ENCODE measurements at regions not wholly inside any gene's neighbourhood (a gene's known extent, or its start where the extent isn't known, plus 50 kb on each side); places are given as distances from the start of the nearest gene placed in this dataset.

DNA sequence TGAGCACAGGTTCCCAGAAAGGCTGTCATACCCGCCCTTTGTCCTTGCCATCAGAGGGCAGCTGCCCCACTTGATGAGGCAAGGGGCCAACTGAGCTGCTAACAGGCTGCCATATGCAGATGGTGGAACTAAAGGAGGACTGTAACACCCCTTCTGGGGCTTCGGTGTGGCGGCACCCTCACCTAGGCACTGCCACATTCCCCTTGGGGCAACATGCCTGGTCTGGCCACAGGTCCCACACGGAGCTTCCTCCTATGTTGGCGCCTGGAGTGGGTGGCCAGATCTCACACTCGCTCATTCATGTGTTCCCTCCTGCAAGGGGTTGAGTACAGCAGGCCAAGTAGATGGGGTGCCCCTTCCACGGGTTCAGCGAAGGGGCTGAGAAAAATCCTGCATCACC, 777.4 kb upstream of the CHD1 start:
- Histone ChIP-seq H3K4me3 (ENCODE audit: low read depth, low read length) (no peak overlapping the region), H3K4me1 (no peaks in the 10 kb centered on the region), H3K9me3 (no peaks in the 10 kb centered on the region), H3K27me3 (replicated peaks; ENCODE audit: control insufficient read depth, insufficient read depth, low read length) (no peaks in the 10 kb centered on the region), H3K36me3 (ENCODE audit: control insufficient read depth, insufficient read depth, low read length) (no peaks in the 10 kb centered on the region)
- no peak for DNase-seq
- Mint-ChIP-seq H3K27me3 (ENCODE audit: insufficient read depth, unreplicated experiment) (peaks cover 7% of the 10 kb centered on the region), H3K4me1 (ENCODE audit: low read depth, unreplicated experiment) (no peaks in the 10 kb centered on the region), H3K4me3 (ENCODE audit: unreplicated experiment) (no peak overlapping the region), H3K9me3 (ENCODE audit: unreplicated experiment) (no peaks in the 10 kb centered on the region), H3K27ac (ENCODE audit: unreplicated experiment) (no peak overlapping the region), H3K36me3 (ENCODE audit: insufficient read depth, unreplicated experiment) (no peaks in the 10 kb centered on the region)
- CTCF ChIA-PET: no interaction called here
- TF ChIP-seq CTCF (IDR thresholded peaks at IDR 0.05; ENCODE audit: insufficient read depth in 1 of 2, low read depth in 1 of 2, low read length in 1 of 2, severe bottlenecking in 1 of 2, unreplicated experiment in 1 of 2): no peak
- POLR2A ChIA-PET: no interaction called here
- BruUV-seq (replicated peaks): no TSS peak
- intact Hi-C loops (cut with micrococcal nuclease; ENCODE audit: unreplicated experiment): no loop called here

DNA sequence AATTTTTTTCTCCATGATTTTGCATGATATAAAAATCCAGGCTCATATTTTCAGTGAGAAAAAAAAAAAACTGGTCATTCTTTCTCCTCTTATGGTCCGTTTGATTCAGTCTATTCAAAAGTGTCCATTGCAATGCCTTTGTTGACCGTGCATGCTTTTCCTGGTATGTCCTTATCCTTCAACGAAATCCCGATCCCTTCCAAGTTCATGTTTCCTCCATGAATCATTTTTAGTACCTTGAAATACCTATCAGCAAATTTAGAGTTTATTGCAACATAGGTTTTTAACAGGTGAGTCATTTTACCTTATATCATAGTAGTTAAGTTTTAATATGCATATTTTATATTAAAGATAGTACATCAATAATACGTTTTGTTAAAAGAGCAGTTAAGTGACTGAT, 773.8 kb upstream of the CHD1 start:
- no TSS peak for BruUV-seq (replicated peaks)
- H3K27me3 ChIP-seq (replicated peaks; ENCODE audit: control insufficient read depth, insufficient read depth, low read length): no peaks in the 10 kb centered on the region
- no peaks in the 10 kb centered on the region for H3K9me3 Mint-ChIP-seq (ENCODE audit: unreplicated experiment)
- ChIA-PET CTCF (no interaction called here), POLR2A (no interaction called here)
- no peaks in the 10 kb centered on the region for H3K36me3 Mint-ChIP-seq (ENCODE audit: insufficient read depth, unreplicated experiment)
- H3K36me3 ChIP-seq (ENCODE audit: control insufficient read depth, insufficient read depth, low read length): no peaks in the 10 kb centered on the region
- H3K4me3 Mint-ChIP-seq (ENCODE audit: unreplicated experiment): no peak overlapping the region
- TF ChIP-seq CTCF (IDR thresholded peaks at IDR 0.05; ENCODE audit: insufficient read depth in 1 of 2, low read depth in 1 of 2, low read length in 1 of 2, severe bottlenecking in 1 of 2, unreplicated experiment in 1 of 2): no peak
- peaks cover 11% of the 10 kb centered on the region for H3K27me3 Mint-ChIP-seq (ENCODE audit: insufficient read depth, unreplicated experiment)
- intact Hi-C loops (cut with micrococcal nuclease; ENCODE audit: unreplicated experiment): no loop called here
- no peak overlapping the region for H3K4me3 ChIP-seq (ENCODE audit: low read depth, low read length)
- H3K4me1 Mint-ChIP-seq (ENCODE audit: low read depth, unreplicated experiment): no peaks in the 10 kb centered on the region
- H3K4me1 ChIP-seq: no peaks in the 10 kb centered on the region
- no peak overlapping the region for H3K27ac Mint-ChIP-seq (ENCODE audit: unreplicated experiment)
- H3K9me3 ChIP-seq: no peaks in the 10 kb centered on the region
- no peak for DNase-seq

DNA sequence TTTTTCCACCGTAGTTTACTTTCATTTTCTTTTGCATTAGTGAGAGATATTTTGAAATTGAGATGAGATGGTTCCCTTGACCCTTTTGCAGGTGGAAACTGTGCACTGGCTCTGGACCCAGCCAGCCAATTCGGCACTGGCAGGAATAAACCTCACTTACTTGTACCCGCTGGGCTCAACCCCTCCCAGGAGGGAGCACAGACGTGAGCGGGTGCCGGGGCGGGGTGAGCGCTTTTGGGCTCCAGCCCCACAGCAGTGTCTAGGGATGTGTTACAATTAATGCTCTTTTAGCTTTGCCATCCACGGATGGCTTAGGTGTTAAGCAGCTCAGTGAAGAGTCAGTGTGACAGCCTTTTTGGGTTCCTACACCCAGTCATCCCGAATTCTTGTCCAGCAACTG, 766.1 kb upstream of the CHD1 start:
- POLR2A ChIA-PET: no interaction called here
- H3K36me3 ChIP-seq (ENCODE audit: control insufficient read depth, insufficient read depth, low read length): no peaks in the 10 kb centered on the region
- Mint-ChIP-seq H3K27ac (ENCODE audit: unreplicated experiment) (no peak overlapping the region), H3K4me1 (ENCODE audit: low read depth, unreplicated experiment) (no peaks in the 10 kb centered on the region), H3K27me3 (ENCODE audit: insufficient read depth, unreplicated experiment) (peaks cover 7% of the 10 kb centered on the region), H3K36me3 (ENCODE audit: insufficient read depth, unreplicated experiment) (no peaks in the 10 kb centered on the region), H3K4me3 (ENCODE audit: unreplicated experiment) (no peak overlapping the region), H3K9me3 (ENCODE audit: unreplicated experiment) (no peaks in the 10 kb centered on the region)
- DNase-seq: no peak
- no peaks in the 10 kb centered on the region for H3K4me1 ChIP-seq
- intact Hi-C loops (cut with micrococcal nuclease; ENCODE audit: unreplicated experiment): no loop called here
- no peak overlapping the region for H3K4me3 ChIP-seq (ENCODE audit: low read depth, low read length)
- no peak for TF ChIP-seq CTCF (IDR thresholded peaks at IDR 0.05; ENCODE audit: insufficient read depth in 1 of 2, low read depth in 1 of 2, low read length in 1 of 2, severe bottlenecking in 1 of 2, unreplicated experiment in 1 of 2)
- no TSS peak for BruUV-seq (replicated peaks)
- no peaks in the 10 kb centered on the region for H3K27me3 ChIP-seq (replicated peaks; ENCODE audit: control insufficient read depth, insufficient read depth, low read length)
- CTCF ChIA-PET: no interaction called here
- no peaks in the 10 kb centered on the region for H3K9me3 ChIP-seq
